H1 (cell line): ENCODE measurements at regions not wholly inside any gene's neighbourhood (a gene's known extent, or its start where the extent isn't known, plus 50 kb on each side); places are given as distances from the start of the nearest gene placed in this dataset.

Experiments
- CTCF ChIA-PET: fragments of 300-600 bp; sonication (Branson Sonifier 250); formaldehyde crosslinking; loops from one replicate; lab custom pipeline; 2021; ENCODE audit not compliant: partially characterized antibody; lab: Charles Lee
- POLR2A ChIA-PET: fragments of 300-600 bp; sonication (Branson Sonifier 250); formaldehyde crosslinking; loops from one replicate; lab custom pipeline; 2021; ENCODE audit warnings: inconsistent platforms; ENCODE audit not compliant: partially characterized antibody; lab: Charles Lee
- DNase-seq, 2 experiments: peaks; one replicate each; pipeline versions ENCODE4 v3.0.0 to v3.0.0-alpha.2; 2010 to 2022; ENCODE audit warnings: low spot score in 2 of 2, low read depth in 1 of 2, mixed read lengths in 1 of 2
- FAIRE-seq: peaks from 2 replicates; lab custom pipeline; 2011; peaks lifted over from hg19 to GRCh38; lab: Jason Lieb, UNC
- H2AFZ ChIP-seq: 2 replicates; pipeline ENCODE4 v1.8.1; 2012; ENCODE audit warnings: low read length, inconsistent platforms
- H2AK5ac ChIP-seq: 2 replicates; pipeline ENCODE4 v1.6.1; 2013; ENCODE audit warnings: low read depth, low read length
- H2BK120ac ChIP-seq: replicated peaks from 2 replicates; pipeline ENCODE3; 2013; ENCODE audit warnings: low read depth, low read length, inconsistent platforms
- H2BK12ac ChIP-seq: 2 replicates; pipeline ENCODE4 v1.6.1; 2013; ENCODE audit warnings: low read depth, low read length
- H2BK15ac ChIP-seq: 2 replicates; pipeline ENCODE4 v1.6.1; 2013; ENCODE audit warnings: low read length
- H2BK20ac ChIP-seq: 2 replicates; pipeline ENCODE4 v1.6.1; 2013; ENCODE audit warnings: low read length
- H2BK5ac ChIP-seq: 2 replicates; pipeline ENCODE4 v1.6.1; 2013; ENCODE audit warnings: low read depth, low read length
- H3K14ac ChIP-seq: 2 replicates; pipeline ENCODE4 v1.6.1; 2013; ENCODE audit warnings: inconsistent platforms; ENCODE audit not compliant: insufficient read length
- H3K18ac ChIP-seq: 2 replicates; pipeline ENCODE4 v1.6.1; 2013; ENCODE audit warnings: low read length; ENCODE audit errors: extremely low read depth
- H3K23ac ChIP-seq: 2 replicates; pipeline ENCODE4 v1.6.1; 2013; ENCODE audit warnings: inconsistent platforms; ENCODE audit not compliant: insufficient read length
- H3K23me2 ChIP-seq: 2 replicates; pipeline ENCODE4 v1.6.1; 2013; ENCODE audit warnings: low read depth, low read length
- H3K27ac ChIP-seq: 2 replicates; pipeline ENCODE4 v1.6.1; 2011; ENCODE audit warnings: low read depth, low read length, inconsistent platforms
- H3K27me3 ChIP-seq, 4 experiments: replicated peaks in 1 of 4; 1 replicate in 1 of 4; 2 replicates in 3 of 4; pipeline versions ENCODE4 v1.6.1 to v1.8.1; 2011 to 2013; ENCODE audit warnings: low read length in 3 of 4, mild to moderate bottlenecking in 3 of 4, inconsistent platforms in 2 of 4, mixed read lengths in 2 of 4, moderate library complexity in 1 of 4; ENCODE audit not compliant: control insufficient read depth in 3 of 4, insufficient read depth in 3 of 4; ENCODE audit errors: extremely low read depth in 1 of 4
- H3K36me3 ChIP-seq, 4 experiments: 2 replicates each; pipeline versions ENCODE4 v1.6.1 to v1.8.1; 2011 to 2013; ENCODE audit warnings: mild to moderate bottlenecking in 4 of 4, low read length in 3 of 4, moderate library complexity in 2 of 4, control low read depth in 1 of 4, inconsistent platforms in 1 of 4; ENCODE audit not compliant: insufficient read depth in 4 of 4, control insufficient read depth in 2 of 4
- H3K4ac ChIP-seq: replicated peaks from 2 replicates; pipeline ENCODE3; 2013; ENCODE audit warnings: low read length, low read depth, mixed read lengths, inconsistent platforms; ENCODE audit not compliant: insufficient read length
- H3K4me1 ChIP-seq, 4 experiments: replicated peaks in 1 of 4; 1 replicate in 1 of 4; 2 replicates in 3 of 4; pipeline versions ENCODE4 v1.6.1 to v1.8.1; 2011 to 2013; ENCODE audit warnings: low read length in 3 of 4, inconsistent platforms in 2 of 4, mixed read lengths in 1 of 4; ENCODE audit not compliant: insufficient read depth in 4 of 4, control insufficient read depth in 3 of 4
- H3K4me2 ChIP-seq, 2 experiments: 2 replicates each; pipeline versions ENCODE4 v1.6.1 to v1.8.1; 2011 to 2013; ENCODE audit warnings: low read depth in 2 of 2, low read length in 2 of 2, control low read depth in 1 of 2, inconsistent platforms in 1 of 2, mild to moderate bottlenecking in 1 of 2; ENCODE audit not compliant: insufficient read depth in 1 of 2
- H3K4me3 ChIP-seq, 4 experiments: fragments of 200-600, 300-600 bp in 1 of 4; sonication (generic), shearing (Covaris generic), sonication (Bioruptor Twin) in 1 of 4; 2 replicates each; pipeline versions ENCODE4 v1.5.1 to v1.8.1; 2011 to 2016; ENCODE audit warnings: low read length in 4 of 4, low read depth in 3 of 4, control low read depth in 2 of 4, inconsistent platforms in 2 of 4, mild to moderate bottlenecking in 2 of 4, mixed read lengths in 1 of 4, moderate library complexity in 1 of 4; ENCODE audit not compliant: insufficient read depth in 2 of 4; ENCODE audit errors: extremely low read depth in 1 of 4
- H3K56ac ChIP-seq: replicated peaks from 2 replicates; pipeline ENCODE3; 2013; ENCODE audit warnings: low read depth, mild to moderate bottlenecking, mixed read lengths, low read length, inconsistent platforms; ENCODE audit not compliant: insufficient read length
- H3K79me1 ChIP-seq: 2 replicates; pipeline ENCODE4 v1.6.1; 2013; ENCODE audit warnings: low read depth, low read length, control low read depth
- H3K79me2 ChIP-seq, 2 experiments: 2 replicates each; pipeline versions ENCODE4 v1.6.1 to v1.8.1; 2012 to 2013; ENCODE audit warnings: low read length in 2 of 2, mild to moderate bottlenecking in 2 of 2, inconsistent platforms in 1 of 2; ENCODE audit not compliant: insufficient read depth in 2 of 2, control insufficient read depth in 1 of 2
- H3K9ac ChIP-seq, 4 experiments: replicated peaks in 1 of 4; 1 replicate in 1 of 4; 2 replicates in 3 of 4; pipeline versions ENCODE4 v1.6.1 to v1.8.1; 2011 to 2013; ENCODE audit warnings: low read depth in 3 of 4, low read length in 3 of 4, control low read depth in 2 of 4, mild to moderate bottlenecking in 2 of 4, moderate library complexity in 2 of 4, inconsistent platforms in 1 of 4; ENCODE audit errors: extremely low read depth in 1 of 4
- H3K9me3 ChIP-seq, 2 experiments: 2 replicates each; pipeline versions ENCODE4 v1.6.1 to v1.8.1; 2012 to 2013; ENCODE audit warnings: mild to moderate bottlenecking in 2 of 2, moderate library complexity in 2 of 2, control low read depth in 1 of 2, inconsistent platforms in 1 of 2, low read depth in 1 of 2, low read length in 1 of 2, mixed read lengths in 1 of 2; ENCODE audit not compliant: insufficient read depth in 2 of 2
- H4K20me1 ChIP-seq, 2 experiments: replicated peaks in 1 of 2; 2 replicates each; pipeline versions ENCODE3 to v1.8.1; 2011 to 2013; ENCODE audit warnings: inconsistent platforms in 2 of 2, low read length in 2 of 2, mild to moderate bottlenecking in 1 of 2; ENCODE audit not compliant: insufficient read depth in 2 of 2, control insufficient read depth in 1 of 2
- H4K5ac ChIP-seq: 2 replicates; pipeline ENCODE4 v1.6.1; 2013; ENCODE audit warnings: low read length, low read depth, mixed read lengths, inconsistent platforms; ENCODE audit not compliant: insufficient read length
- H4K8ac ChIP-seq: 2 replicates; pipeline ENCODE4 v1.8.0; 2013; ENCODE audit warnings: mild to moderate bottlenecking, moderate library complexity, low read length, inconsistent platforms; ENCODE audit not compliant: insufficient read depth; ENCODE audit errors: extremely low read depth
- H4K91ac ChIP-seq: replicated peaks from 2 replicates; pipeline ENCODE3; 2013; ENCODE audit warnings: low read length, mixed read lengths, inconsistent platforms; ENCODE audit not compliant: insufficient read length
- HDAC6 ChIP-seq: IDR thresholded peaks from one replicate; pipeline ENCODE4 v1.7.1; 2012; ENCODE audit warnings: low read depth, mild to moderate bottlenecking, inconsistent platforms, low read length, moderate library complexity
- TBP ChIP-seq: IDR thresholded peaks from 2 replicates; pipeline ENCODE4 v1.6.1; 2011; ENCODE audit warnings: low read depth, low read length, improper control_type of control experiment
- ZNF274 ChIP-seq: IDR thresholded peaks from 2 replicates; pipeline ENCODE4 v1.7.0; 2012; ENCODE audit warnings: low read length, borderline replicate concordance; ENCODE audit errors: extremely low read depth
- WGBS, 2 experiments: shearing (Covaris generic) in 1 of 2; methylation state at CpG; one replicate each; pipeline versions ENCODE4 v1.1.6 to v1.1.7; 2013 to 2015; ENCODE audit warnings: low lambda C conversion rate in 2 of 2, mixed read lengths in 2 of 2, inconsistent platforms in 1 of 2, low coverage in 1 of 2, missing lambda C conversion rate in 1 of 2; ENCODE audit not compliant: insufficient replicate concordance in 2 of 2, insufficient coverage in 1 of 2, insufficient read length in 1 of 2; ENCODE audit errors: extremely low coverage in 1 of 2, missing lambda C conversion rate in 1 of 2; 5-methylcytosine and 5-hydroxymethylcytosine counted together
- TF ChIP-seq, protein P1 (sequence below): IDR thresholded peaks from 2 replicates; pipeline ENCODE4 v1.6.1; 2012; ENCODE audit warnings: inconsistent platforms
- TF ChIP-seq, protein P2 (sequence below): IDR thresholded peaks from 2 replicates; pipeline ENCODE4 v1.6.1; 2011; ENCODE audit warnings: low read length, improper control_type of control experiment
- TF ChIP-seq, protein P3 (sequence below): IDR thresholded peaks from 2 replicates; pipeline ENCODE4 v1.6.1; 2012; ENCODE audit warnings: low read length, inconsistent platforms

DNA sequence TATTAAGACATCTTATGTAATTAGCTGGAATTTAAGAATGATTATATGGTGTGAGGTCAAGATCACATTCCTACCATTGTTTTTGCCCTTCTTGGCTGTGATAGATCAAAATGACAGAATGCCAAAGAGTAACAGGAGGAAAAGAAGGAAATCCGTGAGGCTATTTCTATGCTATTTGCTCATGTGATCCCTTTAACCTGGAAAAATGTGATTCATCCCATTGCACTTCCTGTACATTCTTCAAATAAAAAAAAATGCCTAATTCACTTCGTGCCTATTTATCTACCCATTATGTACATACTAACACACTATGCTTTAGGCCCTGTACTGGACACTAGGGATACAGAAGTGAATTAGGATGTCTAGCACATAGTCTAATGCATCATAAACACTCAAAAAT, 154.1 kb upstream of the PAPPA start:
- DNase-seq (no peak), FAIRE-seq (no peak)
- H3K79me1 ChIP-seq, result no peaks in the 10 kb centered on the region
- H3K27ac ChIP-seq, result no peak overlapping the region
- H3K56ac ChIP-seq, result no peak overlapping the region
- H4K8ac ChIP-seq, result no peak overlapping the region
- 86% methylated on average over 2 of the region's 2 CpGs; no CpG with 5 or more reads in 1 of the 2 experiments for WGBS, 2 experiments
- no peak overlapping the region for H4K5ac ChIP-seq
- no peaks in the 10 kb centered on the region for H3K4me1 ChIP-seq
- H3K14ac ChIP-seq, result no peak overlapping the region
- CTCF ChIA-PET, result interaction anchor here (0.7 to 3.6 kb wide), 7 partner anchors 12 to 368 kb away, joined by 3 to 19 read pairs (median 3); no protein-coding TSS in a partner anchor
- no peak overlapping the region for H2BK20ac ChIP-seq
- H2AFZ ChIP-seq, result no peak overlapping the region
- H4K20me1 ChIP-seq, result no peaks in the 10 kb centered on the region
- H2BK5ac ChIP-seq, result no peak overlapping the region
- H3K23ac ChIP-seq, result no peak overlapping the region
- H4K91ac ChIP-seq, result no peak overlapping the region
- no peak overlapping the region for H3K4me3 ChIP-seq
- H2BK12ac ChIP-seq, result no peak overlapping the region
- H3K36me3 ChIP-seq, result no peaks in the 10 kb centered on the region
- H2BK120ac ChIP-seq, result no peak overlapping the region
- no peak overlapping the region for H3K4ac ChIP-seq
- POLR2A ChIA-PET, result no interaction called here
- H2AK5ac ChIP-seq, result no peak overlapping the region
- H3K4me2 ChIP-seq, result no peak overlapping the region
- H3K9ac ChIP-seq, result no peak overlapping the region
- H3K23me2 ChIP-seq, result no peaks in the 10 kb centered on the region; the same call in 1 of the 2 replicates
- no peaks in the 10 kb centered on the region for H3K9me3 ChIP-seq
- no peaks in the 10 kb centered on the region for H3K27me3 ChIP-seq
- no peaks in the 10 kb centered on the region for H3K79me2 ChIP-seq
- H2BK15ac ChIP-seq, result no peak overlapping the region
- no peak overlapping the region for H3K18ac ChIP-seq
- TF ChIP-seq TBP (no peak), ZNF274 (no peak), HDAC6 (no peak)
- TF ChIP-seq, protein P1, sequence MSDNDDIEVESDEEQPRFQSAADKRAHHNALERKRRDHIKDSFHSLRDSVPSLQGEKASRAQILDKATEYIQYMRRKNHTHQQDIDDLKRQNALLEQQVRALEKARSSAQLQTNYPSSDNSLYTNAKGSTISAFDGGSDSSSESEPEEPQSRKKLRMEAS, result no peak
- TF ChIP-seq, protein P2, sequence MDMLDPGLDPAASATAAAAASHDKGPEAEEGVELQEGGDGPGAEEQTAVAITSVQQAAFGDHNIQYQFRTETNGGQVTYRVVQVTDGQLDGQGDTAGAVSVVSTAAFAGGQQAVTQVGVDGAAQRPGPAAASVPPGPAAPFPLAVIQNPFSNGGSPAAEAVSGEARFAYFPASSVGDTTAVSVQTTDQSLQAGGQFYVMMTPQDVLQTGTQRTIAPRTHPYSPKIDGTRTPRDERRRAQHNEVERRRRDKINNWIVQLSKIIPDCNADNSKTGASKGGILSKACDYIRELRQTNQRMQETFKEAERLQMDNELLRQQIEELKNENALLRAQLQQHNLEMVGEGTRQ, result no peak
- TF ChIP-seq, protein P3, sequence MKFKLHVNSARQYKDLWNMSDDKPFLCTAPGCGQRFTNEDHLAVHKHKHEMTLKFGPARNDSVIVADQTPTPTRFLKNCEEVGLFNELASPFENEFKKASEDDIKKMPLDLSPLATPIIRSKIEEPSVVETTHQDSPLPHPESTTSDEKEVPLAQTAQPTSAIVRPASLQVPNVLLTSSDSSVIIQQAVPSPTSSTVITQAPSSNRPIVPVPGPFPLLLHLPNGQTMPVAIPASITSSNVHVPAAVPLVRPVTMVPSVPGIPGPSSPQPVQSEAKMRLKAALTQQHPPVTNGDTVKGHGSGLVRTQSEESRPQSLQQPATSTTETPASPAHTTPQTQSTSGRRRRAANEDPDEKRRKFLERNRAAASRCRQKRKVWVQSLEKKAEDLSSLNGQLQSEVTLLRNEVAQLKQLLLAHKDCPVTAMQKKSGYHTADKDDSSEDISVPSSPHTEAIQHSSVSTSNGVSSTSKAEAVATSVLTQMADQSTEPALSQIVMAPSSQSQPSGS, result no peak
